HG02610 (cell line): ENCODE measurements at regions not wholly inside any gene's neighbourhood (a gene's known extent, or its start where the extent isn't known, plus 50 kb on each side); places are given as distances from the start of the nearest gene placed in this dataset.
A peak's percentile ranks its signal among the peaks of the same experiment; 100 is the strongest.

Source experiments
- ATAC-seq: cut with Tn5 transposase; IDR thresholded peaks from one replicate; pipeline ENCODE4 v1.9.1; 2021; ENCODE audit warnings: mild to moderate bottlenecking, moderate library complexity; ENCODE audit not compliant: unreplicated experiment

- no peak for ATAC-seq
Measured at GRCh38 chr10:36141856-36142560, 499.9 kb upstream of the FZD8 start.

DNA sequence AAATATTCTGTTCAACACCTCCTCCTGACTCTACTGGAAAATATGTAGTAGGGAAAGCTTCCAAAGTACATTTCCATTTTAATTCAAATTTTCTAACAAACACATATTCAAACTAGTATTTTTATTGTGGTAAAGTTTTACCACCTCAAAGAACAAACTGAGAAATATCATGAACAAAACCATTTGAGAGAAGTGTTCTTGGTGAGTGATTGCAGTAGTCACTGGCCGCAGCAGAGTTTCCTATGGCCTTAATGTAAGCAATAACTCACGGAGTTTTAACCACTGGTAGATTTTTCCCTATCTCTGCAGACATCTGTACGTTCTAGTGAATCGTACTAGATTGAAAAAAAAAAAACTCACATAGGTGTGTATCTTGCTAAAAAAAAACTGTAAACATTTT is 487.0 kb upstream of the FZD8 start:
- peak; percentile 71 for ATAC-seq

GRCh38 chr10:36126076-36126475 is 484.0 kb upstream of the FZD8 start:
- no peak for ATAC-seq

DNA sequence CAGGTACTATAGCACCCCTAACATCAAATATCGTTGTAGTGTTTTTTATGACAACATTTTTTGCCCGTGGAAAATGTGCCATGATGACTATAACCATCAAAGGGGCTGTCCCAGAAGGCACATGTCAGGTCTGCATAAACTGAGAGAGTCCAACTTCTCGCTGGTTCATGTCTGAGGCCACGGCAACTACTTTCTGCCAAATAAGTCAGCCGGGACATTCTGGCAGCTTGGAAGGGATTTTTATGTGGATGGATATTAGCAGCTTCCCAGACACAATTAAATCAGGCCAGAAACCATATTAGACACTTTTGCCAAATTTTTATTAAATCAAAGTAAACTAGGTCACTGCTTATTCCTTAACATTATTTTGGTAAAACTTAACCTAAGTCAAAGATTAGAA is 477.4 kb upstream of the FZD8 start:
- ATAC-seq, result no peak

DNA sequence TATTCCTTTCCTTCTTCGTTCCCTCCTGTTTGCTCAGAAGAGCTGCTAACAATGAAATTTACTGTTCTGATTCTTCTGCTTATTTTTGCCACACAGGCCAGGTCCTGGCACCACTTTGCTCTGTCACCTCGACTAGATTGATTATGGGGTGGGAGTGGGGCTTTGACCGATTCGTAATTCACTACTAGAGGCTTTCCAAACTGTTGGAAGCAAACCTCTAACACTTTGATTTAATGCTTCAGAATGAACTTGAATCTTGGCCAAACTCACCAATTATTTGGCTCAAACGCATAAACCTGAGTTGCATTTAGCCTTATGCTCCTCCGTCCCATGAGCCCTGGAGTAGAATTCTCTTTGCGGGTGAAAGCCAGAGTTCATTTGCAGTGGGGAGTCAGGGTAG is 476.2 kb upstream of the FZD8 start:
- ATAC-seq, result no peak

DNA sequence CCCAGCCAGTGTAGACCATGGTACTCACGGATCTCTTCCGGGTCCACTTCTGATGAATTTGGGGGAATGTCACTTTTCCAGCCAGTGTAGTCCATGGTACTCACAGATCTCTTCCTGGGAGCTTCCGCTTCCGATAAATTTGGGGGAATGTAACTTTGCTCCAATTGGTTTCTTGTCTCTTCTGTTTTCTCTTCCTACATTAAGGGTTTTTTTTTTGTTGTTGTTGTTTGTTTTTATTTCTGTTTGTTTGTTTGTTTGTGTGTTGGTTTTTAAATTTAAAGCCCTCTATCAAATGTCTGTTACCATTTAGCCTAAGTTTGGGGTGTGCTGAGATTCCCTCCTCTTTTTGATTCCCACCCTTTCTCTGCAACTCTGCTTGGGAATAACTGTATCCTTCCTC is 475.8 kb upstream of the FZD8 start:
- no peak for ATAC-seq

GRCh38 chr10:36117231-36117630 is 475.1 kb upstream of the FZD8 start:
- ATAC-seq, result no peak

DNA sequence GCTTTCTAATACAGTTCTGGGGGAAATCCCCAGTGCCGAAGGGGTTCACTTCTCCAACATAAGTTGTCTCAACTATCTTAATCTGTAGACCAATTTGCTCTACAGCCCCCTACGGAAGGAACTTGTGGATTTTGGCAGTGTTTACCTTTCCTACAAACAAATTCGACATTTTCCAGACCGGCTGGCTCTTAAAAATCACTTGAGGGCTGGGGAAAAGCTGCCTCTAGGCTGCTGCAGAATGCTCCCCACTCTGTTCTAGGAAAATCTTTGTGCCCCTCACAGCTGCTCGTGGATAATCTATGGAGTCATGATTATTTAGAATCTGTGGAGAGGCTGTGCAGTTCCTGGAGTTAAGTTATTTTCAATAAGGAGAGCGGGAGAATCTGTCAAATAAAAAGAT is 474.6 kb upstream of the FZD8 start:
- no peak for ATAC-seq

DNA sequence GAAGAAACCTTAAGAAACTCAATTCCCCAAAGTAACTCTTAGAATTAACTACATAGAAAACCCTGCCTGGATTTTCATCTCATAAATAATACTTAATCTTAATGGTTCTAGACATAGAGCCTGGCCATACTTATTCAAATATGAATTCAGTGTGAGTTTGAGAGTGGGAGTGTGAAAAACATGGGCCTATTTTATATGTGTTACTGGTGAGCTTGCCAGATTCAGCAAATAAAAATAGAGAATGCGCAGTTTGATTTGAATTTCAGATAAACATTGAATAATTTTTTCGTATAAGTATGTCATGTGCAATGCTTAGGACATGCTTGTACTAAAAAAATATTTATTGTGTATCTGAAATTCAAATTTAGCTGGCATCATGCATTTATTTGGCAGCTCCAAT is 473.9 kb upstream of the FZD8 start:
- no peak for ATAC-seq

GRCh38 chr10:36115364-36115763 is 473.3 kb upstream of the FZD8 start:
- no peak for ATAC-seq

DNA sequence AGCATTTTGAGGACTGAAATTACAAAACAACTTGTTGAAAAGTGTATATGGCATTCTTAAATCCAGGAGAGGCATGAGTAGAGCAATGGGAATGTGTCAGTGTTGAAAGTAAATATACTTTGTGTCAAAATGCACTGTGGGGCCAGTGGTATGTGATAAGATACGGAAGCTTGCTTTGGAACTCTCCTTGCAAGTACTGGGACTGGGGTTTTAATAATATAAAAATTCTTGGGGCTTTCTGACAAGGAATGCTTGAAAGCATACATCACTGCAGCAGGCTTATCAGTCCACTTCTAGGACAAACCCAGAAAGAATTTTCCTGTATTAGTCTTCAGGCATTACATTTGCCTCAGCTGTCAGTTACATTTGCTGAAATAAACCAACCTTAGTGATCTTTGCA is 472.8 kb upstream of the FZD8 start:
- ATAC-seq, result no peak

- no peak for ATAC-seq
Measured at GRCh38 chr10:36114141-36114540, 472.0 kb upstream of the FZD8 start.

DNA sequence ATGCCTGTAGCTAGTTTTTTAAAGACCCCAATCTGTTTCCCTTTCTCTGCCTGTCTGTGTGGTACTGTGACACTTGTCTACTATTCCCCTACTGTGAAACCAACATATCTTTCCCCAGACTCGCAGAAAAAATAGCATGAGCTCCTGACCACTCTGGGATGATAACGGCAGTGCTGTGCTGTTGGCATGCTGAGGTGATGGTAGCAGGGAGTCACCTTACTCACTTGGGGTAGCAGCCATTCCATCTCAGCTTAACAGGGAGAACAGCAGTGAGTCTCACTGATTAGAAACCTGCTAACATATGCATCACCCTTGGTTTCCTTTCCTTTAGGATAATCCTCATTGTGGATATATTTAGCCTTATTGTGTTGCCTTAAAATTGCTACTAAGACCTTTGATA is 469.6 kb upstream of the FZD8 start:
- no peak for ATAC-seq

GRCh38 chr10:36110097-36110496 is 468.0 kb upstream of the FZD8 start:
- ATAC-seq, result no peak

GRCh38 chr10:36109399-36110023 is 467.4 kb upstream of the FZD8 start:
- no peak for ATAC-seq

GRCh38 chr10:36097696-36098095 is 455.6 kb upstream of the FZD8 start:
- no peak for ATAC-seq

- ATAC-seq, result no peak
Measured at GRCh38 chr10:36096576-36096975, 454.5 kb upstream of the FZD8 start.

GRCh38 chr10:36094096-36094495 is 452.0 kb upstream of the FZD8 start:
- no peak for ATAC-seq

DNA sequence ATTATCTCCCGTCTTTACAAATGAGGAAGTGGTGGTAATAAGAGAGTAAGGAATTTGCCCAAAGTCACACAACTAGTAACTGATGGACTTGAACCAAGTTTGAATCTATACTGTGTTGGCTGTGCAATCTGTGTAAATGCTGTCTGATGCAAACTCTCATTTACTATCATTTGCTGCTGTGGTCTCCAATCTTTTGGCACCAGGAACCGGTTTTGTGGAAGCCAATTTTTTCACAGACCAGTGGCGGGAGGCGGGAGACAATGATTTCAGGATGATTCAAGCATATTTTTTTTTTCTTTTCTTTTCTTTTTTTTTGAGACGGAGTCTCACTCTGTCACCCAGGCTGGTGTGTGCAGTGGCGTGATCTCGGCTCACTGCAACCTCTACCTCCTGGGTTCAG is 450.0 kb upstream of the FZD8 start:
- no peak for ATAC-seq

DNA sequence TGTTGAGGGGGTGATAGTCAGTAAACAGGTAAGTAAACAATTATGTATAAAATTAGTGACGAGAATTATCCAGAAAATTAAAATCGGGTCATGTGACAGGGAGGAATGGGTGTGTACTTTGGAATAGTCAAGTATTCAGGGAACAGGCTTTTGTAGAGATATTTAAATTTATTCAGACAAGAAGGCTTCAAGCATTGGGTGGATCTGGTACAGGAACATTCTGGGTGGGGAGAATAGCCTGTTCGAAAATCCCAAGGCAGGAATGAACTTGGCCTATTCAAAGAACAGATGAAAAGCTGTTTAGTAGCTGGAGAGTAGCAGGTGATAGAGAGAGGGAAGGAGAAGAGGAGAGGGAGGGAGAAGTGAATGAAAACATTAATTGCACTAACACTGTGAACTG is 448.9 kb upstream of the FZD8 start:
- no peak for ATAC-seq

GRCh38 chr10:36089790-36090440 is 447.8 kb upstream of the FZD8 start:
- ATAC-seq, result no peak
